K562 (cell line): ENCODE measurements at regions not wholly inside any gene's neighbourhood (a gene's known extent, or its start where the extent isn't known, plus 50 kb on each side); places are given as distances from the start of the nearest gene placed in this dataset.

ENCODE experiments used
- BCL6 ChIP-seq: fragments of 250-450 bp; sonication (Bioruptor Pico); IDR thresholded peaks from 2 replicates; pipeline ENCODE4 v1.4.0; 2020
- CAMTA2 ChIP-seq: fragments of 250-450 bp; sonication (Bioruptor Pico); conservative IDR thresholded peaks from 2 replicates; pipeline ENCODE4 v1.5.1; 2022
- CBX2 ChIP-seq: fragments of 200-600 bp; sonication (generic); IDR thresholded peaks from one replicate; pipeline ENCODE4 v1.6.1; 2012; ENCODE audit warnings: mild to moderate bottlenecking, low read length, inconsistent platforms; ENCODE audit not compliant: insufficient read depth, poor library complexity, severe bottlenecking
- COPS2 ChIP-seq: fragments of 450-650 bp; conservative IDR thresholded peaks from 2 replicates; pipeline ENCODE4 v1.6.1; 2016; ENCODE audit warnings: mild to moderate bottlenecking, moderate library complexity
- CTBP1 ChIP-seq: fragments of 450-650 bp; IDR thresholded peaks from 2 replicates; pipeline ENCODE4 v1.6.1; 2016; ENCODE audit warnings: borderline replicate concordance
- DACH1 ChIP-seq: fragments of 450-650 bp; IDR thresholded peaks from 2 replicates; pipeline ENCODE4 v1.6.1; 2018; ENCODE audit not compliant: partially characterized antibody
- DMBX1 ChIP-seq: fragments of 250-450 bp; sonication (Bioruptor Pico); IDR thresholded peaks from 2 replicates; pipeline ENCODE4 v1.8.0; 2022; ENCODE audit warnings: inconsistent platforms, mild to moderate bottlenecking, moderate library complexity, borderline replicate concordance
- EP400 ChIP-seq: fragments of 450-650 bp; IDR thresholded peaks from 2 replicates; pipeline ENCODE4 v1.6.1; 2017; ENCODE audit warnings: antibody characterized with exemption, mild to moderate bottlenecking, moderate library complexity
- FOXA3 ChIP-seq, 2 experiments: fragments of 450-650 bp in 1 of 2; sonication (generic) in 1 of 2; formaldehyde crosslinking; IDR thresholded peaks in 1 of 2; conservative IDR thresholded peaks in 1 of 2; 2 replicates each; pipeline versions ENCODE4 v1.4.0 to v1.8.0; 2020 to 2022; ENCODE audit warnings: mild to moderate bottlenecking in 2 of 2, missing genetic modification reagents in 1 of 2
- FOXP1 ChIP-seq: sonication (generic); formaldehyde crosslinking; IDR thresholded peaks from 2 replicates; pipeline ENCODE4 v1.8.0; 2022; ENCODE audit warnings: mild to moderate bottlenecking, missing genetic modification reagents
- GATA2 ChIP-seq: sonication (generic); formaldehyde crosslinking; IDR thresholded peaks from 2 replicates; pipeline ENCODE4 v1.4.0; 2020; ENCODE audit warnings: mild to moderate bottlenecking, missing genetic modification reagents
- HDAC3 ChIP-seq: fragments of 450-650 bp; IDR thresholded peaks from 2 replicates; pipeline ENCODE4 v1.6.1; 2018; ENCODE audit warnings: borderline replicate concordance, mild to moderate bottlenecking, moderate library complexity; ENCODE audit not compliant: partially characterized antibody
- KLF1 ChIP-seq: fragments of 450-650 bp; IDR thresholded peaks from 2 replicates; pipeline ENCODE4 v1.6.1; 2016; ENCODE audit warnings: missing genetic modification characterization, missing compliant biosample characterization
- MTA2 ChIP-seq: fragments of 450-650 bp; IDR thresholded peaks from 2 replicates; pipeline ENCODE4 v1.6.1; 2016; ENCODE audit warnings: low read depth
- MTA3 ChIP-seq: fragments of 450-650 bp; formaldehyde crosslinking; IDR thresholded peaks from 2 replicates; pipeline ENCODE4 v1.6.1; 2017; ENCODE audit warnings: mild to moderate bottlenecking, borderline replicate concordance
- MYNN ChIP-seq, 2 experiments: sonication (generic); formaldehyde crosslinking in 1 of 2; IDR thresholded peaks; 2 replicates each; pipeline versions ENCODE4 v1.5.0 to v1.6.1; 2016 to 2020; ENCODE audit warnings: antibody characterized with exemption in 1 of 2, missing genetic modification reagents in 1 of 2
- POLR3G ChIP-seq: IDR thresholded peaks from 2 replicates; pipeline ENCODE4 v1.6.1; 2011; ENCODE audit not compliant: insufficient read length, insufficient replicate concordance; ENCODE audit errors: extremely low read depth
- RAD51 ChIP-seq: fragments of 450-650 bp; IDR thresholded peaks from 2 replicates; pipeline ENCODE4 v1.7.1; 2016; ENCODE audit warnings: low read depth, mild to moderate bottlenecking, borderline replicate concordance
- U2AF1 ChIP-seq: fragments of 200-400 bp; formaldehyde crosslinking; optimal IDR thresholded peaks from 2 replicates; pipeline ENCODE3; 2017; ENCODE audit warnings: mild to moderate bottlenecking, low read depth, low read length, moderate library complexity
- XRCC3 ChIP-seq: fragments of 450-650 bp; IDR thresholded peaks from 2 replicates; pipeline ENCODE4 v1.6.1; 2017; ENCODE audit warnings: mild to moderate bottlenecking, moderate library complexity
- ZC3H8 ChIP-seq: fragments of 450-650 bp; IDR thresholded peaks from 2 replicates; pipeline ENCODE4 v1.6.1; 2017
- ZFP36 ChIP-seq: fragments of 150-350 bp; IDR thresholded peaks from 2 replicates; pipeline ENCODE4 v1.6.1; 2018; ENCODE audit warnings: low read length, low read depth; ENCODE audit not compliant: partially characterized antibody
- ZFX ChIP-seq: sonication (generic); formaldehyde crosslinking; IDR thresholded peaks from 2 replicates; pipeline ENCODE4 v1.8.0; 2022; ENCODE audit warnings: mild to moderate bottlenecking, missing genetic modification reagents, moderate library complexity
- ZNF253 ChIP-seq: fragments of 250-450 bp; sonication (Bioruptor Pico); conservative IDR thresholded peaks from 2 replicates; pipeline ENCODE4 v1.6.1; 2021; ENCODE audit warnings: mild to moderate bottlenecking
- ZNF282 ChIP-seq: sonication (generic); formaldehyde crosslinking; IDR thresholded peaks from 2 replicates; pipeline ENCODE4 v1.8.1; 2023; ENCODE audit warnings: missing genetic modification reagents
- ZNF316 ChIP-seq: fragments of 450-650 bp; IDR thresholded peaks from 2 replicates; pipeline ENCODE4 v1.6.1; 2016
- ZNF384 ChIP-seq: IDR thresholded peaks from 2 replicates; pipeline ENCODE4 v1.6.1; 2012; ENCODE audit warnings: low read depth, low read length, improper control_type of control experiment
- ZNF436 ChIP-seq: fragments of 250-450, 450-650 bp; sonication (Bioruptor Pico); formaldehyde crosslinking; IDR thresholded peaks from 2 replicates; pipeline ENCODE4 v1.7.0; 2020; ENCODE audit warnings: mild to moderate bottlenecking
- ZNF57 ChIP-seq: fragments of 450-650 bp; formaldehyde crosslinking; IDR thresholded peaks from 2 replicates; pipeline ENCODE4 v1.4.0; 2020; ENCODE audit warnings: mild to moderate bottlenecking, moderate library complexity
- ZNF766 ChIP-seq: fragments of 200-800 bp; sonication (Bioruptor generic); conservative IDR thresholded peaks from 2 replicates; pipeline ENCODE4 v1.6.1; 2016; ENCODE audit warnings: missing genetic modification characterization, missing compliant biosample characterization
- TF ChIP-seq, protein P1 (sequence below): sonication (generic); formaldehyde crosslinking; IDR thresholded peaks from 2 replicates; pipeline ENCODE4 v1.8.0; 2022; ENCODE audit warnings: mild to moderate bottlenecking, missing genetic modification reagents

DNA sequence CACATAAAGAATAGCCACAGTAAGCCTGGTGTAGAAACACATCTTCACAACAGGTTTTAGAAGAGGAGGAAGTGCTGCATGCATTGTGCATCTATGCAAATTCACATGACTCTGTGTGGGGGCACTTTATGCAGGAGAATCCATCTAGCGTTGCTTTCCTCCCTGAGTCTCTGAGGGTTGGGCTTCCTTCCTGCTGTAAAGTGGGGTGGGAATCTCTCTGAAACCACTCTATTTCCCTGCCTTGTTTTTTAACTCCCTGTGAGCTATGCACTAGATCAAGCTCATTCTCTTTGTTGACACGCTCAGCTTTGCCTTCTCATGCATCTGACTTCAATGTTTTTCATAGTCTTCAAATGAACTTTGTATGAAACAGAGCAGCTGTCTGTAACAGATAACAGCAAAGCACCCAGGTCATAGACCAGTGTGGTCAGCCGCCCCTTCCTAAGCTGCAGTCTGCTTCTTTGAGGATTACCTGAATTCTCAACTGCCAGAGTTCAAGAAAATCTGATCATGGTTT, 102.7 kb upstream of the DPH5 start (continued):
- TF ChIP-seq CBX2, result no peak
- no peak for TF ChIP-seq ZC3H8
- TF ChIP-seq HDAC3, result peak; percentile 73
- no peak for TF ChIP-seq CAMTA2 (CRISPR knock-in tag)
- peak; percentile 92 to 93 for TF ChIP-seq FOXA3 (CRISPR knock-in tag; conservative IDR thresholded peaks at IDR 0.05 in 1 of 2, IDR thresholded peaks at IDR 0.05 in 1 of 2)
- TF ChIP-seq RAD51, result no peak
- peak; percentile 71 for TF ChIP-seq GATA2 (CRISPR knock-in tag)
- TF ChIP-seq CTBP1, result peak; percentile 40; the same call in 1 of the 2 replicates
- 0 out of 2 replicates have a peak, but pooled peaks have one; percentile 17 for TF ChIP-seq ZNF384
- TF ChIP-seq FOXP1 (CRISPR knock-in tag), result no peak
- peak; percentile 45 for TF ChIP-seq DACH1
- TF ChIP-seq XRCC3, result no peak
- TF ChIP-seq ZNF57, result no peak
- peak; percentile 42; the same call in 1 of the 2 replicates for TF ChIP-seq ZNF766 (CRISPR knock-in tag)
- peak; percentile 57; the same call in 1 of the 2 replicates for TF ChIP-seq MTA3
- TF ChIP-seq ZNF282 (CRISPR knock-in tag), result no peak
- no peak for TF ChIP-seq MYNN (IDR thresholded peaks at IDR 0.05)
- no peak for TF ChIP-seq MYNN (CRISPR knock-in tag; IDR thresholded peaks at IDR 0.05)
- no peak for TF ChIP-seq KLF1 (tag)
- peak; percentile 87 for TF ChIP-seq MTA2
- no peak for TF ChIP-seq U2AF1
- no peak for TF ChIP-seq ZNF253 (CRISPR knock-in tag)
- TF ChIP-seq ZNF316, result peak; percentile 54; the same call in 1 of the 2 replicates
- TF ChIP-seq, protein P1, sequence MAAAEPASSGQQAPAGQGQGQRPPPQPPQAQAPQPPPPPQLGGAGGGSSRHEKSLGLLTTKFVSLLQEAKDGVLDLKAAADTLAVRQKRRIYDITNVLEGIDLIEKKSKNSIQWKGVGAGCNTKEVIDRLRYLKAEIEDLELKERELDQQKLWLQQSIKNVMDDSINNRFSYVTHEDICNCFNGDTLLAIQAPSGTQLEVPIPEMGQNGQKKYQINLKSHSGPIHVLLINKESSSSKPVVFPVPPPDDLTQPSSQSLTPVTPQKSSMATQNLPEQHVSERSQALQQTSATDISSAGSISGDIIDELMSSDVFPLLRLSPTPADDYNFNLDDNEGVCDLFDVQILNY (CRISPR knock-in tag), result no peak
- peak; percentile 33 for TF ChIP-seq ZFP36
- peak; percentile 45; the same call in 1 of the 2 replicates for TF ChIP-seq DMBX1 (CRISPR knock-in tag)
- TF ChIP-seq POLR3G, result no peak
- TF ChIP-seq COPS2, result no peak
- TF ChIP-seq BCL6, result no peak
- TF ChIP-seq EP400, result no peak
- no peak for TF ChIP-seq ZFX
- TF ChIP-seq ZNF436, result no peak
